Testis (tissue), 2 donors: ENCODE measurements at regions not wholly inside any gene's neighbourhood (a gene's known extent, or its start where the extent isn't known, plus 50 kb on each side); places are given as distances from the start of the nearest gene placed in this dataset.

Source experiments
- DNase-seq: peaks from one replicate; pipeline ENCODE4 v3.0.0-alpha.2; 2019
- H3K27ac ChIP-seq, 2 donors: fragments of 200-600 bp; sonication (generic); one replicate each; pipeline ENCODE4 v1.5.1; 2019
- H3K27me3 ChIP-seq: fragments of 200-600 bp; sonication (generic); one replicate; pipeline ENCODE4 v1.5.1; 2019
- H3K36me3 ChIP-seq: fragments of 200-600 bp; sonication (generic); one replicate; pipeline ENCODE4 v1.5.1; 2017; ENCODE audit warnings: low read depth; ENCODE audit errors: missing control alignments
- H3K4me1 ChIP-seq: fragments of 200-600 bp; sonication (generic); one replicate; pipeline ENCODE4 v1.5.1; 2019
- H3K4me3 ChIP-seq, 2 donors: fragments of 200-600 bp; sonication (generic); one replicate each; pipeline ENCODE4 v1.5.1; 2017 to 2019
- H3K9me3 ChIP-seq: fragments of 200-600 bp; sonication (generic); one replicate; pipeline ENCODE4 v1.5.1; 2017
- CTCF ChIP-seq, 3 experiments: fragments of 450-650 bp in 2 of 3; fragments of 200-600 bp in 1 of 3; sonication (generic) in 1 of 3; IDR thresholded peaks; one replicate each; pipeline ENCODE4 v1.5.1; 2016 to 2019; ENCODE audit warnings: antibody characterized with exemption in 3 of 3, mild to moderate bottlenecking in 2 of 3, moderate library complexity in 1 of 3
- POLR2A ChIP-seq: fragments of 450-650 bp; IDR thresholded peaks from one replicate; pipeline ENCODE4 v1.6.1; 2017; ENCODE audit warnings: antibody characterized with exemption, mild to moderate bottlenecking, moderate library complexity
- WGBS, 2 donors: methylation state at CpG; one replicate each; pipeline ENCODE4 v1.1.5; 2018; 5-methylcytosine and 5-hydroxymethylcytosine counted together
- intact Hi-C: fragments of 100-400 bp; cut with DNase I; formaldehyde crosslinking; loops from one replicate; pipeline ENCODE4 v1.15.1; 2023; ENCODE audit warnings: low total_unique reads

- H3K27ac ChIP-seq, result no peak overlapping the region
- TF ChIP-seq CTCF (IDR thresholded peaks at IDR 0.05) (no peak), POLR2A (no peak)
- no peak overlapping the region for H3K4me3 ChIP-seq
- DNase-seq, result no peak
- no peaks in the 10 kb centered on the region for H3K9me3 ChIP-seq
- WGBS, 2 donors, result 57 to 67% methylated on average over 2 of the region's 2 CpGs
- intact Hi-C loops, result no loop called here
- H3K27me3 ChIP-seq, result no peaks in the 10 kb centered on the region
- H3K36me3 ChIP-seq, result no peaks in the 10 kb centered on the region
- H3K4me1 ChIP-seq, result no peaks in the 10 kb centered on the region
Measured at GRCh38 chr4:127293496-127293895, 339.3 kb upstream of the INTU start.

GRCh38 chr4:127304356-127304755 lies 328.4 kb upstream of the INTU start:
- WGBS, 2 donors, result 51 to 71% methylated on average over 2 of the region's 2 CpGs

GRCh38 chr4:127307996-127308395 lies 324.8 kb upstream of the INTU start:
- Histone ChIP-seq H3K4me1 (no peaks in the 10 kb centered on the region), H3K27me3 (no peaks in the 10 kb centered on the region), H3K9me3 (no peaks in the 10 kb centered on the region), H3K4me3 (no peak overlapping the region), H3K27ac (no peak overlapping the region), H3K36me3 (no peaks in the 10 kb centered on the region)
- no peak for TF ChIP-seq CTCF (IDR thresholded peaks at IDR 0.05)
- no peak for TF ChIP-seq POLR2A
- intact Hi-C loops, result no loop called here
- DNase-seq, result no peak
- 91 to 93% methylated on average over 3 of the region's 3 CpGs for WGBS, 2 donors

More at GRCh38 chr4:127304356-127304755, 328.4 kb upstream of the INTU start:
- intact Hi-C loops, result no loop called here
- H3K9me3 ChIP-seq, result no peaks in the 10 kb centered on the region
- H3K4me3 ChIP-seq, result no peak overlapping the region
- no peak for DNase-seq
- no peaks in the 10 kb centered on the region for H3K36me3 ChIP-seq
- H3K4me1 ChIP-seq, result no peaks in the 10 kb centered on the region
- H3K27me3 ChIP-seq, result no peaks in the 10 kb centered on the region
- no peak overlapping the region for H3K27ac ChIP-seq
- TF ChIP-seq CTCF (IDR thresholded peaks at IDR 0.05) (no peak), POLR2A (no peak)

GRCh38 chr4:127309369-127310102 lies 323.2 kb upstream of the INTU start:
- Histone ChIP-seq H3K27me3 (no peaks in the 10 kb centered on the region), H3K27ac (no peak overlapping the region), H3K4me3 (no peak overlapping the region), H3K9me3 (no peaks in the 10 kb centered on the region), H3K36me3 (no peaks in the 10 kb centered on the region), H3K4me1 (no peaks in the 10 kb centered on the region)
- intact Hi-C loops, result no loop called here
- TF ChIP-seq POLR2A (no peak), CTCF (IDR thresholded peaks at IDR 0.05) (no peak)
- WGBS, 2 donors, result 76 to 89% methylated on average over 3 of the region's 3 CpGs
- no peak for DNase-seq

GRCh38 chr4:127311371-127311770 lies 321.4 kb upstream of the INTU start:
- H3K27me3 ChIP-seq, result no peaks in the 10 kb centered on the region
- H3K4me3 ChIP-seq, result no peak overlapping the region
- no peaks in the 10 kb centered on the region for H3K9me3 ChIP-seq
- no peak for DNase-seq
- H3K4me1 ChIP-seq, result no peaks in the 10 kb centered on the region
- intact Hi-C loops, result no loop called here
- 79 to 92% methylated on average over 1 of the region's 1 CpG for WGBS, 2 donors
- TF ChIP-seq CTCF (IDR thresholded peaks at IDR 0.05) (no peak), POLR2A (no peak)
- H3K27ac ChIP-seq, result no peak overlapping the region
- no peaks in the 10 kb centered on the region for H3K36me3 ChIP-seq
